Neuron (in vitro differentiated cells): ENCODE measurements at regions not wholly inside any gene's neighbourhood (a gene's known extent, or its start where the extent isn't known, plus 50 kb on each side); places are given as distances from the start of the nearest gene placed in this dataset.

Experiments
- H2AFZ ChIP-seq: one replicate; pipeline ENCODE4 v1.6.1; 2013; ENCODE audit warnings: low read depth, mild to moderate bottlenecking, inconsistent platforms, low read length, moderate library complexity
- H3K27me3 ChIP-seq: one replicate; pipeline ENCODE4 v1.6.1; 2013; ENCODE audit warnings: low read length; ENCODE audit not compliant: insufficient read depth
- H3K36me3 ChIP-seq: one replicate; pipeline ENCODE4 v1.6.1; 2013; ENCODE audit warnings: low read length; ENCODE audit not compliant: insufficient read depth
- H3K4me1 ChIP-seq: one replicate; pipeline ENCODE4 v1.6.1; 2013; ENCODE audit warnings: low read length; ENCODE audit not compliant: insufficient read depth
- H3K4me3 ChIP-seq: 2 replicates; pipeline ENCODE4 v1.5.1; 2013; ENCODE audit warnings: mild to moderate bottlenecking, low read length, moderate library complexity
- H3K9me3 ChIP-seq: one replicate; pipeline ENCODE4 v1.6.1; 2013; ENCODE audit warnings: low read length

DNA sequence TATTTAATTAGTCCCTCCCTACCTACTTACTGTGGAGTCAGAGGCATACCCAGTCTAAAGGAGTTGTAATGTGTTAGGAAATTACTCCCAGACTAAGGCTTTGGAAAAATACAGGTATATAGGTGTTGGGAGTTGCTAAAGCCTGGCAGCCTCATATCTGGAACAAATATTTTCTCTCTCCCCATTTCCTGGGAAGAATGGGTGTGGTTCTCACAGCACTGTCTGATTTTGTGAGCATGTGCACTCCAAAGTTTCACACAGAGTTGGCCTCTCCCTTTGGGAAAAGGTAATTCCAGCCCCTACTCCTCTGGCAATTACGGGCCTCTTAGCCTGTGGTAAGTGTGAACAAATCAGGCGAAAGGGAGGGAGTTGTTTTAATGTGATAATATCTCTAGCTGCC is 187.0 kb downstream of the MID1IP1 start:
- H3K27me3 ChIP-seq = no peaks in the 10 kb centered on the region
- H3K4me3 ChIP-seq = no peak overlapping the region
- no peaks in the 10 kb centered on the region for H3K36me3 ChIP-seq
- no peaks in the 10 kb centered on the region for H3K9me3 ChIP-seq
- H3K4me1 ChIP-seq = no peaks in the 10 kb centered on the region
- H2AFZ ChIP-seq = no peak overlapping the region

DNA sequence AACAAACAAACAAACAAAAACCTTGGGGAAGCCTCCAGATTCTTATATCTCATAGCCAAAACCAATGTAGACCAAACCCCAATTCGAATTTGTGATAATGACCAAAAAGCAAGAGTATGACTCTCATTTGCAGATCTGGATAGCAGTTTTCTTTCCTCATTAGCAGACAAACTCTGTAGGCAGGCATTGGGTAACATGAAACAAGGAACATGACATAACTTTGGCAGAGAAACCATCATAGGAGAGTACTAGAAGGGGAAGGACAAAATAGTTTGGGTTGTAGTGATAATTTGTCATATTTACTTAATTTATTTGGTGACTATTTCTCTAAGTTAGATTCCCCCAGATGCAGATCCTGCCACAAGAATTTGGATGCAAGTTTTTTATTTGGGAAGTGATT is 187.8 kb downstream of the MID1IP1 start:
- Histone ChIP-seq H3K27me3 (no peaks in the 10 kb centered on the region), H3K36me3 (no peaks in the 10 kb centered on the region), H2AFZ (no peak overlapping the region), H3K4me1 (no peaks in the 10 kb centered on the region), H3K4me3 (no peak overlapping the region), H3K9me3 (no peaks in the 10 kb centered on the region)

DNA sequence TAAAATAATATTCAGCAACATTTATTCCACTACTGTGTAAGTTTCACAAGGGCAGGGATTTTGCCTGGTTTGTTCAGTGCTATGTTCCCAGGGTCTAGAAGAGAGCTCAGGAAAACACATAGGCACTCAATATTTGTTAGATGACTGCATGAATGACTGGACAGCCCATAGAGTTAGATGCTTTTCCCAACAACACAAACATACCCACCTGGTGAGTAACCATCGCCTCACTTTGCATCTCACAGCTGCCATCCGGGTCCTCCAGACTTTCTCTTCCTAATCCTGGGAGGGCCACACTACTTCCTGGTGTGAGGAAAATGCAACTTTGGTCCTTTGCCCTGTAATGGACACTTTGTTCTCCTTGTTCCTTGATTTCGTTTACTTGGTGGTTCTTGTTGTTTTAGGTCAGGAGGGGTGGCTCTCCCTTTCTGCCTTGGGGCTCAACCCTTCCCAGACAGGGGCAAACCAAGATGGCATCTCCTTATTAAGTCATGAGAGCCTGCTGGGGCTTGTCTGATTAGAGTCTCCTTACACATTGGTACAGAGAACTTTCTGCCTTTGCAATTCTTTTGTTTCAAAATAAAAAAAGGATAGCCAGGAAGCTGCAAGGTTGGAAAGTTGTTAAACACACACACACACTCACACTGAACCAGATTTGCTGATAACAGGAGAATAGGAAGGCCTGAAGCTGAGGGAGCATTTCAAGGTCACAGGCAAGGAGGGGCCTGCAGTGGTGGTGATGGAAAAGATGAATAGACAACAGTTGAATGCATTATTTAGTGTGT is 190.6 kb downstream of the MID1IP1 start:
- Histone ChIP-seq H3K4me3 (no peak overlapping the region), H2AFZ (no peak overlapping the region), H3K4me1 (no peaks in the 10 kb centered on the region), H3K36me3 (no peaks in the 10 kb centered on the region), H3K9me3 (no peaks in the 10 kb centered on the region), H3K27me3 (no peaks in the 10 kb centered on the region)

DNA sequence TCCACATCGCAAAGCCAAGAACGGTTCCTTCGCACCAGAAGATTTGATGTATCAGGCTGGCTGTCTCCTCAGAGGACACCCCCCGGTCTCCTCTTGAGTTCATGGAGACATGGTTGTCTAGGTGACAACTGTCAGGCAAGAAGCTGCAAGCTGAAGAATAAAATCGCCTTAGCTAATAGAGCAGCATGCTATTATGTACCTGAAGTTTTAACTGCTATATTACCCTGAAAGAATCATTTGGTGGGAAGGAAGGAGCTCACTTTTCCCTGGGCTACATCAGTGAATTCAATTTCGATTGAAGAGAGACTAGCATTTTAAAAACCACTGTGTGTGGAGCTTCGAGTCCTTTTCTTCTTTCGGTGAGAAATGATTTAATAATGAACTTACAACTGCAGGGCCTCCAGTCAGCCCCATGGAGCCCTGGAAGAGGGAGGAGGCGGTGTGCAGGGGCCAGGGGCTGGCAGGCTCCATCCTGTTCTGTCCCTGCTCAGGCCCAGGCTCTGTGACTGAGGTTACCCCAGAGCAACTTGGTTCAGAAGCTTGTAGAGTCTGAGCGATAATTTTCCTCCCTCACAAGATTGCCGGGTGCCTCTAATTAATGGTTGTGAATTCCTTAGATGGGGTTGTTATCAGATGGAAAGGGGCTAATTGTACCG is 191.3 kb downstream of the MID1IP1 start:
- H2AFZ ChIP-seq = no peak overlapping the region
- H3K4me3 ChIP-seq = no peak overlapping the region
- no peaks in the 10 kb centered on the region for H3K4me1 ChIP-seq
- H3K36me3 ChIP-seq = no peaks in the 10 kb centered on the region
- no peaks in the 10 kb centered on the region for H3K9me3 ChIP-seq
- H3K27me3 ChIP-seq = no peaks in the 10 kb centered on the region

DNA sequence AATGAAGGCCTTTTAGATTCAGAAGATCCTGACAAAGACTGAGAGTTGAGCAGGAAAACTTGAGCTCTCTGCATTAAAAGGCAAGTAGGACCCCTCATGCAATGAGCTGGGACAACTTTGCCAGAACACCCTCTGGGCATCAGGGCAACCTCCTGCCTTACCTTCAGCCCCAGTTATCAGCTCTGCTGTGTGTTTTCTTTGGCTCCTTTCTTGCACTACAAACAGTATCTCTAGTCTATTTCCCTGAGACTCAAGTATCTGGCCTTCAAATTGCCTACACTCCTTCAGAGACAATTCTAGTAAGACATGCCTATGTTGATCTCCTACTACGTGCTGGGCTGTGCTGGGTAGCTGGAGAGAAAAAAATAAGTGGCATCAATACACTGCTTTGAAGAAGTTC is 192.2 kb downstream of the MID1IP1 start:
- Histone ChIP-seq H3K4me1 (no peaks in the 10 kb centered on the region), H3K9me3 (no peaks in the 10 kb centered on the region), H3K36me3 (no peaks in the 10 kb centered on the region), H3K27me3 (no peaks in the 10 kb centered on the region), H3K4me3 (no peak overlapping the region), H2AFZ (no peak overlapping the region)

DNA sequence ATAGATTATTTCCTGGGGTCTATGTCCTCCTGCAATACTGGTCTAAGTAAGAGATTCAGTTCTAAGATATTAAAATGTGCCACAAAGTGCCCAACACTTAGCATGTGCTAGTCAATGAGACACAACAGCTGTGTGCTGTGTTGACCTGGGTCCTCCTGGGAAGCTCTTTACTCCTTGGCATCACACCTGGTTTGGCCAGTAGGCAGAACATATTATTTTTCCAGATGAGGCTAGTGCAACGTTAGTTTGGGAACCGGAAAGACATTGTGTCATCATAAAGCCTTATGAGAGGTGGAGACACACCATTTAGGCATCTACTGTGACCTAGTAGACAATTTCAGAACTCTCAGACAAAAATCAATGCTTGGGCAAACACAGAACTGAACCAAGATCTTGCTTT is 197.8 kb downstream of the MID1IP1 start:
- no peak overlapping the region for H3K4me3 ChIP-seq

DNA sequence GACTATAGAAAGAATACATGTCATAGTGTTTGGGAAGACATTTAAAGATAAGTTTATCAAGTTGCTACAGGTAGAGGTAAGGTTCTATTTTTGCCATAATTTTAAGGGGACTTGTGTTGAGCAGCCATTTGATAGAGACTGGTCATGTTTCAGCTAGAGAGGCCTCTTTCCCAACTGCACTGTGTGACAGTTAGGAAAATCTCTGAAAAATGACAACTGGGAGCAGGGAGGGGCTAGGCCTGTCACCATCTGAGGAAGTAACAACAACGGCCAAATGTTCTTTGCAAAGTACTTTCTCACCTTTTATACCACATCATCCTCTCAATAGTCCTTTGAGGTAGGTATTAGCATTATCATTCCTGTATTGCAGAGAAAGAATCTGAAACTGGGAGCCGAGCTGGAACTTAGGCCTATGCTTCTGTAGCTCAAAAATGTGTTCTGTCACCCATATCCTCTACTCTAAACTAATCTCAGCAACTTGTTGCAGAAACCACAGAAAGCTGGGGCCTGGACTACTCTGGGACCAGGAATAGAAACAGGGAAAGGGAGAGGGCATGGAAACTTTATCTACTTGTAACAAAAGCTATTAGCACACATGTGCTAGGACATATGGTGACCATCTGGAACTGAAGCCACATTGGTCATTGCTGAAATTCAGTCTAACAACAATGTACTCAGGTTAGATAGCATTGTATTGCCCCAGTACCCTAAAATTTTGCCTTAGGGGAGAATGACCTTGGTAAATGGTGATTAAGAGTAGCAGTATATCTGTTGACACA is 198.9 kb downstream of the MID1IP1 start:
- Histone ChIP-seq H3K27me3 (no peaks in the 10 kb centered on the region), H2AFZ (no peak overlapping the region), H3K4me1 (no peaks in the 10 kb centered on the region), H3K4me3 (no peak overlapping the region), H3K9me3 (no peaks in the 10 kb centered on the region), H3K36me3 (no peaks in the 10 kb centered on the region)

More for the DNA sequence above, 197.8 kb downstream of the MID1IP1 start:
- Histone ChIP-seq H3K9me3 (no peaks in the 10 kb centered on the region), H3K36me3 (no peaks in the 10 kb centered on the region), H3K4me1 (no peaks in the 10 kb centered on the region), H3K27me3 (no peaks in the 10 kb centered on the region), H2AFZ (no peak overlapping the region)

DNA sequence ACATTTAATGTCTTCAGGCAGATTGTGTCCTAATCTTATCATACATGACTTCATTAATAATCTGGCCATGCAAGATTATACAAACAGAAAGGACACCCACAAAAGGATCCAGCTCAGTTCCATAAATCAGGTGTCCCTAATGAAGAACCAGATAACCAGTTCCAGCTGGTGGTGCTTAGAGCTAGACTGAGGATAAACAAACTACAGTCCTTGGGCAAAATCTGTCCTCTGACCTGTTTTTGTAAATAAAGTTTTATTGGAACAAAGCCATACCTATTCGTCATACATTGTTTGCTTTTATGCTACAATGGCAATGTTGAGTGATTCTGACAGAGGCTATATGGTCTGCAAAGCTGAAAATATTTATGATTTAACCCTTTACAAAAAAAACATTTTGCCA is 199.5 kb downstream of the MID1IP1 start:
- no peaks in the 10 kb centered on the region for H3K36me3 ChIP-seq
- H3K4me1 ChIP-seq = no peaks in the 10 kb centered on the region
- H2AFZ ChIP-seq = no peak overlapping the region
- no peaks in the 10 kb centered on the region for H3K27me3 ChIP-seq
- H3K4me3 ChIP-seq = no peak overlapping the region
- H3K9me3 ChIP-seq = no peaks in the 10 kb centered on the region

DNA sequence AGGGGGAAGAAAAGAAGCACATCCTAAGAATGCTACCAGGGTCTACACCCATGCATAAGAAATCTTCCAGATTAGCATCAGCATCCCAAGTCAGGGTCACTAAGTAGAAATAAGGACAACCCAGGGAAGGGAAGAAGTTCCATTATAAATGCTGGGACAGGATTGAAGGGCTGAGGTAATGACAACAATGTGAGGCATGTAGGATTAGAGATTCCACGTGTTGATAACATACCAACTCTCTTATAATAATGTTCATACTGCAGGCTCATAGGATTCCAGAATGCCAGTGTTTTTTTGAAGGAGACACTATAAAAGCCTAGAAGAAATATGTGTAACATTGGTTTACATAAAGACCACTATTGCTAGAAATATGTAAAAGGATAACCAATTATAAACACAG is 201.2 kb downstream of the MID1IP1 start:
- no peak overlapping the region for H3K4me3 ChIP-seq
- H3K27me3 ChIP-seq = no peaks in the 10 kb centered on the region
- H3K9me3 ChIP-seq = no peaks in the 10 kb centered on the region
- H2AFZ ChIP-seq = no peak overlapping the region
- H3K4me1 ChIP-seq = no peaks in the 10 kb centered on the region
- H3K36me3 ChIP-seq = no peaks in the 10 kb centered on the region

DNA sequence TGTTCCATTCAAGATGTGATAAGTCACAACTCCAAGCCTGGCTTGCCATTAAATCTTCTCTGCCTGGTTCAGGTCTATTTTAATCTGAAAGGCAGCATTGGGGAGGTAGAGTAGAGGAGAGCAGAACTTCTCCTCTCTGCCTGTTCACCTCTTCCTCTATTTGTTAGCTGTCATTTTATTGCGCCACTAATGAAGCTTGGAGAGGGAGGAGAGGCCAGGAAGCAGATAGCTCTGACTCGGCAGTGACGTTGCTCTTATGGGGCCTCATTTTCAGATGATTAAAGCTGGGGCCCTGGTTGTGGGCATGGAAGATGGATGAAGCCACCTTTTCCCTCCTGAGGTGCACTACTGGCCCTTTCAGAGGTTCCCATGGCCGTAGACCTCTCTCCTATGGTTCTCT is 207.3 kb downstream of the MID1IP1 start:
- no peak overlapping the region for H2AFZ ChIP-seq
- H3K4me3 ChIP-seq = no peak overlapping the region
- H3K4me1 ChIP-seq = no peaks in the 10 kb centered on the region
- no peaks in the 10 kb centered on the region for H3K36me3 ChIP-seq
- H3K27me3 ChIP-seq = no peaks in the 10 kb centered on the region
- no peaks in the 10 kb centered on the region for H3K9me3 ChIP-seq

DNA sequence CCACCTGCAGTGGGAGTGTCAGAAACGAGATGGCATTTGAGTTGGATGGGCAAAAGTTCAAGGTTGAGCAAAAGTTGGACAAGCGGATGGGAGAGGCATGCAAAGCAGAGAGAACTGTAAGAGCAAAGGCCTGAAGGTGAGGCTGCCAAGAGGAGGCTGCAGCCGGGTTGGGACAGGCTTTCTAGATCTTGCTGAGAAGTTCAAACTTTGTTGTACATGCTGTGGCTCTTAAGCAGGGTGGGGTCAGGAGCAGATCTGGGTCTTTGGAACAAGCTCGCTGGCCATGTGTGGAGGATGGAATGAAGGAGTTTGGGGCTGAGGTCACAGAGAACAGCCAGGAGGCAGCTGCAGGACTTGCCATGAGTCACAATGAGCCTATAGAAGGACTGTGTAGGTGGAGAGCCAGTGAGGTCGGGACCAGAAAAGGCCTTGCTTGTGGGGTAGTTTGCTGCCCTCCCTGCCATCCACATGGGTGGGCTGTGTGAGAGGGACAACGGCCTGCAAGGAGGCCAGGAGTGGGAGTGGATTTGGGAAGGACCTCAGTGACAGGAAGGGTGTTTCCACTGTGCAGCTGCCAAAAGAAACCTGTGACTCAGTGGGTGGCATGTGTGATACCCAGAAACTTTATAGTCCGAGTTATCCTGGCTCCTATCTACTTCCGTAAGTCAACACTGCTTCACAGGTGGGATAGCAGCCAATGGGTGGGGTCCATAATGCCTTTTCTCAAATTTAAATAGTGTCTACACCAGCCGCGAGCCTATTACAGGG is 210.4 kb downstream of the MID1IP1 start:
- Histone ChIP-seq H3K4me1 (no peaks in the 10 kb centered on the region), H3K9me3 (no peaks in the 10 kb centered on the region), H3K4me3 (no peak overlapping the region), H2AFZ (no peak overlapping the region), H3K27me3 (no peaks in the 10 kb centered on the region), H3K36me3 (no peaks in the 10 kb centered on the region)

DNA sequence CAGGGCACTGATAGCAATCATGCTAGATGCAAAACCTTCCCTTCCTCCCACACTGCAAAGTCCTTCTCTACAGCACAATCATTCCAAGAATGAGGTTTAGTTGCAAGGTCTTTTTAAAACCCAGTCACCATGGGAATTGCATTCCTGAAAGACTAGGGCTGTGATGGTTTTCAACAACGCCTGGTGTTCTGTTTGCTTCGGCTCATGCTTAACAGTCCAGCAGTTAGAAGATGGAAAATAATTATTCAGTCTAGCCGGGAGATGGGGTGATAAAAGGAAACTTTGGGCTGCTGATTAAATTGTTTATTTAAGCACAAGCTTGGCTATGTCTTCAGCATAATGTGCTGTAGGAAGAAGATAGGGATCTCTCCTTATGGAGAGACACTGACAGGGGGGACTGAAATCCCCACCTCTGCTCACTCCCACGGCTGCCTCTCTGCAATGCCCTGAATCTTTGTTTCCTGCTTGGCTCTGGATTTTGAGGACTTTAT is 211.4 kb downstream of the MID1IP1 start:
- H3K27me3 ChIP-seq = no peaks in the 10 kb centered on the region
- H3K4me3 ChIP-seq = no peak overlapping the region
- H2AFZ ChIP-seq = no peak overlapping the region
- no peaks in the 10 kb centered on the region for H3K9me3 ChIP-seq
- H3K36me3 ChIP-seq = no peaks in the 10 kb centered on the region
- no peaks in the 10 kb centered on the region for H3K4me1 ChIP-seq
